ENCODE measurements at regions not wholly inside any gene's neighbourhood (a gene's known extent, or its start where the extent isn't known, plus 50 kb on each side); places are given as distances from the start of the nearest gene placed in this dataset.

DNA sequence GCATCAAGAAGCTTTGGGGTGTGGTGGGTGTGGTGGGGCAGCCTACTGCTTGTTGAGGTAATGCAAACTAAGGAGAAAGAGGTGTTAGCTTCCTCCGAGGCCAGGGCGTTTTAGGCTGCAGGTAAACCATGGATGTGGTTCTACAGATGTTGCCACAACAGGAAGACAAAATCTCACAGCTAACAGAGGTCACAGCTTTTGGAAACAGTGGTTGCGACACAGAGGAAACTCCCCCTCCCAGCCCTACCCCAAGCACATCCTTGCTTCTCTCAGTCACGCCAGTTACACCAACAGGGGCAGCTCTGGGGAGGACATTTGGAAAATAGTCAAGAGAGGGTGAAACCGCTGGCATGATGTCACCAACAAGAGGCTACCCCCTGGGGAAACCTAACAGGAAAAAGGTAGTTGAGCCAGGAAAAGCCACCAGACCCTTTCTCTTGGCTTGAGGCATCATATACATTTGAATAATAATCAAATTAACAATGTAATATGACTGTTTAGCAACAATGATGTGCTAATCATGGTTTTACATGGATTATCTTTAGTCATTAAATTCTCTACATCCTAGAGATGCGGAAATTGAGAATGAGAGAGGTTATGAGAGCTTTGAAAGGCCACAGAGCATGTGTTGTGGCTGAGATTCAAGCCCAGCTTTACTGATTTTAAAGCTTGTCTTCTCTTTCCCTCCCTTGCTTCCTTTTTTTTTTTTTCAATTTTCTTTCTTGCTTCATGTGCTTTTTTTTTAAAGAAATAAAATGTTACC is 82.2 kb upstream of the IL12B start (continued):
- TF ChIP-seq, protein P1, sequence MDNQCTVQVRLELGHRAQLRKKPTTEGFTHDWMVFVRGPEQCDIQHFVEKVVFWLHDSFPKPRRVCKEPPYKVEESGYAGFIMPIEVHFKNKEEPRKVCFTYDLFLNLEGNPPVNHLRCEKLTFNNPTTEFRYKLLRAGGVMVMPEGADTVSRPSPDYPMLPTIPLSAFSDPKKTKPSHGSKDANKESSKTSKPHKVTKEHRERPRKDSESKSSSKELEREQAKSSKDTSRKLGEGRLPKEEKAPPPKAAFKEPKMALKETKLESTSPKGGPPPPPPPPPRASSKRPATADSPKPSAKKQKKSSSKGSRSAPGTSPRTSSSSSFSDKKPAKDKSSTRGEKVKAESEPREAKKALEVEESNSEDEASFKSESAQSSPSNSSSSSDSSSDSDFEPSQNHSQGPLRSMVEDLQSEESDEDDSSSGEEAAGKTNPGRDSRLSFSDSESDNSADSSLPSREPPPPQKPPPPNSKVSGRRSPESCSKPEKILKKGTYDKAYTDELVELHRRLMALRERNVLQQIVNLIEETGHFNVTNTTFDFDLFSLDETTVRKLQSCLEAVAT (IDR thresholded peaks at IDR 0.05), result no peak
- TF ChIP-seq EP300 (IDR thresholded peaks at IDR 0.05; ENCODE audit: borderline replicate concordance in 1 of 2, control insufficient read depth in 1 of 2, low read depth in 2 of 2, low read length in 2 of 2) (peak in 1 of 2 experiments; percentile 51; a peak in 1 of 4 replicates), STAT1 (conservative IDR thresholded peaks at IDR 0.05) (no peak), NR2F1 (conservative IDR thresholded peaks at IDR 0.05) (peak; percentile 75), MTA2 (IDR thresholded peaks at IDR 0.05; ENCODE audit: low read depth) (no peak), MEF2A (IDR thresholded peaks at IDR 0.05; ENCODE audit: insufficient read depth, low read depth, low read length) (0 out of 2 replicates have a peak, but pooled peaks have one; percentile 11), GATAD2B (conservative IDR thresholded peaks at IDR 0.05; ENCODE audit: low read depth) (no peak), WRNIP1 (IDR thresholded peaks at IDR 0.05; ENCODE audit: borderline replicate concordance, low read depth, low read length) (no peak), RUNX3 (IDR thresholded peaks at IDR 0.05; ENCODE audit: low read length) (peak; percentile 39), EZH2 (IDR thresholded peaks at IDR 0.05; ENCODE audit: borderline replicate concordance, control insufficient read depth, low read depth, low read length) (no peak), SMARCA5 (IDR thresholded peaks at IDR 0.05) (no peak)
- TF ChIP-seq, protein P2, sequence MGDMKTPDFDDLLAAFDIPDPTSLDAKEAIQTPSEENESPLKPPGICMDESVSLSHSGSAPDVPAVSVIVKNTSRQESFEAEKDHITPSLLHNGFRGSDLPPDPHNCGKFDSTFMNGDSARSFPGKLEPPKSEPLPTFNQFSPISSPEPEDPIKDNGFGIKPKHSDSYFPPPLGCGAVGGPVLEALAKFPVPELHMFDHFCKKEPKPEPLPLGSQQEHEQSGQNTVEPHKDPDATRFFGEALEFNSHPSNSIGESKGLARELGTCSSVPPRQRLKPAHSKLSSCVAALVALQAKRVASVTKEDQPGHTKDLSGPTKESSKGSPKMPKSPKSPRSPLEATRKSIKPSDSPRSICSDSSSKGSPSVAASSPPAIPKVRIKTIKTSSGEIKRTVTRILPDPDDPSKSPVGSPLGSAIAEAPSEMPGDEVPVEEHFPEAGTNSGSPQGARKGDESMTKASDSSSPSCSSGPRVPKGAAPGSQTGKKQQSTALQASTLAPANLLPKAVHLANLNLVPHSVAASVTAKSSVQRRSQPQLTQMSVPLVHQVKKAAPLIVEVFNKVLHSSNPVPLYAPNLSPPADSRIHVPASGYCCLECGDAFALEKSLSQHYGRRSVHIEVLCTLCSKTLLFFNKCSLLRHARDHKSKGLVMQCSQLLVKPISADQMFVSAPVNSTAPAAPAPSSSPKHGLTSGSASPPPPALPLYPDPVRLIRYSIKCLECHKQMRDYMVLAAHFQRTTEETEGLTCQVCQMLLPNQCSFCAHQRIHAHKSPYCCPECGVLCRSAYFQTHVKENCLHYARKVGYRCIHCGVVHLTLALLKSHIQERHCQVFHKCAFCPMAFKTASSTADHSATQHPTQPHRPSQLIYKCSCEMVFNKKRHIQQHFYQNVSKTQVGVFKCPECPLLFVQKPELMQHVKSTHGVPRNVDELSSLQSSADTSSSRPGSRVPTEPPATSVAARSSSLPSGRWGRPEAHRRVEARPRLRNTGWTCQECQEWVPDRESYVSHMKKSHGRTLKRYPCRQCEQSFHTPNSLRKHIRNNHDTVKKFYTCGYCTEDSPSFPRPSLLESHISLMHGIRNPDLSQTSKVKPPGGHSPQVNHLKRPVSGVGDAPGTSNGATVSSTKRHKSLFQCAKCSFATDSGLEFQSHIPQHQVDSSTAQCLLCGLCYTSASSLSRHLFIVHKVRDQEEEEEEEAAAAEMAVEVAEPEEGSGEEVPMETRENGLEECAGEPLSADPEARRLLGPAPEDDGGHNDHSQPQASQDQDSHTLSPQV (IDR thresholded peaks at IDR 0.05), result no peak
- TF ChIP-seq, protein P3, sequence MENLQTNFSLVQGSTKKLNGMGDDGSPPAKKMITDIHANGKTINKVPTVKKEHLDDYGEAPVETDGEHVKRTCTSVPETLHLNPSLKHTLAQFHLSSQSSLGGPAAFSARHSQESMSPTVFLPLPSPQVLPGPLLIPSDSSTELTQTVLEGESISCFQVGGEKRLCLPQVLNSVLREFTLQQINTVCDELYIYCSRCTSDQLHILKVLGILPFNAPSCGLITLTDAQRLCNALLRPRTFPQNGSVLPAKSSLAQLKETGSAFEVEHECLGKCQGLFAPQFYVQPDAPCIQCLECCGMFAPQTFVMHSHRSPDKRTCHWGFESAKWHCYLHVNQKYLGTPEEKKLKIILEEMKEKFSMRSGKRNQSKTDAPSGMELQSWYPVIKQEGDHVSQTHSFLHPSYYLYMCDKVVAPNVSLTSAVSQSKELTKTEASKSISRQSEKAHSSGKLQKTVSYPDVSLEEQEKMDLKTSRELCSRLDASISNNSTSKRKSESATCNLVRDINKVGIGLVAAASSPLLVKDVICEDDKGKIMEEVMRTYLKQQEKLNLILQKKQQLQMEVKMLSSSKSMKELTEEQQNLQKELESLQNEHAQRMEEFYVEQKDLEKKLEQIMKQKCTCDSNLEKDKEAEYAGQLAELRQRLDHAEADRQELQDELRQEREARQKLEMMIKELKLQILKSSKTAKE (IDR thresholded peaks at IDR 0.05; ENCODE audit: low read depth, poor library complexity, severe bottlenecking), result no peak
- TF ChIP-seq, protein P4, sequence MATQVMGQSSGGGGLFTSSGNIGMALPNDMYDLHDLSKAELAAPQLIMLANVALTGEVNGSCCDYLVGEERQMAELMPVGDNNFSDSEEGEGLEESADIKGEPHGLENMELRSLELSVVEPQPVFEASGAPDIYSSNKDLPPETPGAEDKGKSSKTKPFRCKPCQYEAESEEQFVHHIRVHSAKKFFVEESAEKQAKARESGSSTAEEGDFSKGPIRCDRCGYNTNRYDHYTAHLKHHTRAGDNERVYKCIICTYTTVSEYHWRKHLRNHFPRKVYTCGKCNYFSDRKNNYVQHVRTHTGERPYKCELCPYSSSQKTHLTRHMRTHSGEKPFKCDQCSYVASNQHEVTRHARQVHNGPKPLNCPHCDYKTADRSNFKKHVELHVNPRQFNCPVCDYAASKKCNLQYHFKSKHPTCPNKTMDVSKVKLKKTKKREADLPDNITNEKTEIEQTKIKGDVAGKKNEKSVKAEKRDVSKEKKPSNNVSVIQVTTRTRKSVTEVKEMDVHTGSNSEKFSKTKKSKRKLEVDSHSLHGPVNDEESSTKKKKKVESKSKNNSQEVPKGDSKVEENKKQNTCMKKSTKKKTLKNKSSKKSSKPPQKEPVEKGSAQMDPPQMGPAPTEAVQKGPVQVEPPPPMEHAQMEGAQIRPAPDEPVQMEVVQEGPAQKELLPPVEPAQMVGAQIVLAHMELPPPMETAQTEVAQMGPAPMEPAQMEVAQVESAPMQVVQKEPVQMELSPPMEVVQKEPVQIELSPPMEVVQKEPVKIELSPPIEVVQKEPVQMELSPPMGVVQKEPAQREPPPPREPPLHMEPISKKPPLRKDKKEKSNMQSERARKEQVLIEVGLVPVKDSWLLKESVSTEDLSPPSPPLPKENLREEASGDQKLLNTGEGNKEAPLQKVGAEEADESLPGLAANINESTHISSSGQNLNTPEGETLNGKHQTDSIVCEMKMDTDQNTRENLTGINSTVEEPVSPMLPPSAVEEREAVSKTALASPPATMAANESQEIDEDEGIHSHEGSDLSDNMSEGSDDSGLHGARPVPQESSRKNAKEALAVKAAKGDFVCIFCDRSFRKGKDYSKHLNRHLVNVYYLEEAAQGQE (IDR thresholded peaks at IDR 0.05; ENCODE audit: low read depth, low read length), result no peak
- TF ChIP-seq, protein P5, sequence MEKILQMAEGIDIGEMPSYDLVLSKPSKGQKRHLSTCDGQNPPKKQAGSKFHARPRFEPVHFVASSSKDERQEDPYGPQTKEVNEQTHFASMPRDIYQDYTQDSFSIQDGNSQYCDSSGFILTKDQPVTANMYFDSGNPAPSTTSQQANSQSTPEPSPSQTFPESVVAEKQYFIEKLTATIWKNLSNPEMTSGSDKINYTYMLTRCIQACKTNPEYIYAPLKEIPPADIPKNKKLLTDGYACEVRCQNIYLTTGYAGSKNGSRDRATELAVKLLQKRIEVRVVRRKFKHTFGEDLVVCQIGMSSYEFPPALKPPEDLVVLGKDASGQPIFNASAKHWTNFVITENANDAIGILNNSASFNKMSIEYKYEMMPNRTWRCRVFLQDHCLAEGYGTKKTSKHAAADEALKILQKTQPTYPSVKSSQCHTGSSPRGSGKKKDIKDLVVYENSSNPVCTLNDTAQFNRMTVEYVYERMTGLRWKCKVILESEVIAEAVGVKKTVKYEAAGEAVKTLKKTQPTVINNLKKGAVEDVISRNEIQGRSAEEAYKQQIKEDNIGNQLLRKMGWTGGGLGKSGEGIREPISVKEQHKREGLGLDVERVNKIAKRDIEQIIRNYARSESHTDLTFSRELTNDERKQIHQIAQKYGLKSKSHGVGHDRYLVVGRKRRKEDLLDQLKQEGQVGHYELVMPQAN (conservative IDR thresholded peaks at IDR 0.05), result no peak

All from GM12878 (cell line).